ENCODE measurements at regions not wholly inside any gene's neighbourhood (a gene's known extent, or its start where the extent isn't known, plus 50 kb on each side); places are given as distances from the start of the nearest gene placed in this dataset.

- peak in 1 of 2 donors; percentile 46 for DNase-seq
These were observed 428.8 kb upstream of the ARID1B start for GRCh38 chr6:156348424-156348823.

- DNase-seq = peak in 1 of 2 donors; percentile 41
These were observed 429.5 kb upstream of the ARID1B start for GRCh38 chr6:156347656-156348055.

GRCh38 chr6:156347246-156347645 lies 429.9 kb upstream of the ARID1B start:
- DNase-seq = no peak

- no peak for DNase-seq
These were observed 431.5 kb upstream of the ARID1B start for GRCh38 chr6:156345700-156346099.

GRCh38 chr6:156344491-156344890 lies 432.7 kb upstream of the ARID1B start:
- DNase-seq = peak in 1 of 2 donors; percentile 32

- no peak for DNase-seq
These were observed 439.4 kb upstream of the ARID1B start for GRCh38 chr6:156337801-156338200.

GRCh38 chr6:156336733-156337132 lies 440.4 kb upstream of the ARID1B start:
- DNase-seq = no peak

GRCh38 chr6:156336089-156336488 lies 441.1 kb upstream of the ARID1B start:
- no peak for DNase-seq

GRCh38 chr6:156334966-156335365 lies 442.2 kb upstream of the ARID1B start:
- DNase-seq = peak in 1 of 2 donors; percentile 47

GRCh38 chr6:156319707-156320106 lies 457.5 kb upstream of the ARID1B start:
- DNase-seq = no peak

GRCh38 chr6:156316583-156317125 lies 460.5 kb upstream of the ARID1B start:
- DNase-seq = no peak

GRCh38 chr6:156315146-156315545 lies 462.0 kb upstream of the ARID1B start:
- DNase-seq = no peak

- DNase-seq = no peak
These were observed 464.1 kb upstream of the ARID1B start for GRCh38 chr6:156313037-156313436.

- no peak for DNase-seq
These were observed 465.9 kb upstream of the ARID1B start for GRCh38 chr6:156311291-156311690.

- no peak for DNase-seq
These were observed 466.5 kb upstream of the ARID1B start for GRCh38 chr6:156310701-156311100.

- no peak for DNase-seq
These were observed 468.2 kb upstream of the ARID1B start for GRCh38 chr6:156309017-156309416.

- DNase-seq = no peak
These were observed 468.6 kb upstream of the ARID1B start for GRCh38 chr6:156308604-156309003.

- no peak for DNase-seq
These were observed 470.6 kb upstream of the ARID1B start for GRCh38 chr6:156306531-156306930.

- DNase-seq = no peak
These were observed 494.1 kb upstream of the ARID1B start for GRCh38 chr6:156283091-156283490.

- no peak for DNase-seq
These were observed 495.1 kb upstream of the ARID1B start for GRCh38 chr6:156282087-156282486.

GRCh38 chr6:156281266-156281665 lies 495.9 kb upstream of the ARID1B start:
- peak in 1 of 2 donors; percentile 57 for DNase-seq

GRCh38 chr6:156280065-156280464 lies 497.1 kb upstream of the ARID1B start:
- no peak for DNase-seq

- DNase-seq = peak in 1 of 2 donors; percentile 87
These were observed 497.8 kb upstream of the ARID1B start for GRCh38 chr6:156279261-156279969.

- DNase-seq = no peak
These were observed 504.0 kb upstream of the ARID1B start for GRCh38 chr6:156273065-156273711.
